Activated CD8-positive, alpha-beta memory T cell treated with anti-CD3 and anti-CD28 coated beads, Interleukin-2, amount 10 ng/mL, durations not matched to agents 7 days and 5 days (primary cell): ENCODE measurements at regions not wholly inside any gene's neighbourhood (a gene's known extent, or its start where the extent isn't known, plus 50 kb on each side); places are given as distances from the start of the nearest gene placed in this dataset.
"Not testable (repeated sequence)": the region's sequence is repeated elsewhere in the genome, so short reads cannot be mapped to it uniquely, and the experiment has no call there.

Experiments used
- ATAC-seq: fragments of 150-1000 bp; cut with Tn5 transposase; one replicate; pipeline ENCODE4 v1.10.0; 2021; ENCODE audit warnings: moderate library complexity
- CTCF ChIA-PET: fragments of 350-600 bp; sonication (Branson Sonifier 250); formaldehyde crosslinking; loops from one replicate; lab custom pipeline; 2021; ENCODE audit warnings: antibody characterized with exemption; lab: Charles Lee
- DNase-seq: peaks from one replicate; pipeline ENCODE4 v3.0.0-alpha.2; 2020
- H3K27ac Mint-ChIP-seq: one replicate; pipeline ENCODE4 v1.8.0; 2021; ENCODE audit warnings: mild to moderate bottlenecking, mixed read lengths
- H3K27me3 Mint-ChIP-seq: one replicate; pipeline ENCODE4 v1.8.0; 2021; ENCODE audit warnings: mixed read lengths
- H3K36me3 Mint-ChIP-seq: one replicate; pipeline ENCODE4 v1.8.0; 2021; ENCODE audit warnings: mild to moderate bottlenecking, mixed read lengths
- H3K4me1 Mint-ChIP-seq: one replicate; pipeline ENCODE4 v1.8.0; 2021; ENCODE audit warnings: mixed read lengths
- H3K4me3 Mint-ChIP-seq: one replicate; pipeline ENCODE4 v1.8.0; 2021; ENCODE audit warnings: mild to moderate bottlenecking, moderate library complexity, mixed read lengths
- H3K9me3 Mint-ChIP-seq: one replicate; pipeline ENCODE4 v1.8.0; 2022; ENCODE audit warnings: low read depth, mixed read lengths

GRCh38 chr22:10710923-10711322 lies 4817.1 kb upstream of the OR11H1 start:
- H3K36me3 Mint-ChIP-seq, H3K27me3 Mint-ChIP-seq, H3K4me1 Mint-ChIP-seq, H3K4me3 Mint-ChIP-seq, H3K27ac Mint-ChIP-seq, DNase-seq, ATAC-seq, CTCF ChIA-PET: not testable (repeated sequence)
- H3K9me3 Mint-ChIP-seq = peaks cover 27% of the 10 kb centered on the region

- H3K27ac Mint-ChIP-seq, CTCF ChIA-PET, H3K4me3 Mint-ChIP-seq, ATAC-seq, H3K4me1 Mint-ChIP-seq, H3K27me3 Mint-ChIP-seq, DNase-seq: not testable (repeated sequence)
- Mint-ChIP-seq H3K9me3 (peaks cover 61% of the 10 kb centered on the region), H3K36me3 (peaks cover 55% of the 10 kb centered on the region)
Measured at GRCh38 chr22:10722804-10723203, 4805.2 kb upstream of the OR11H1 start.

GRCh38 chr22:10723966-10724365 lies 4804.0 kb upstream of the OR11H1 start:
- ATAC-seq, DNase-seq, H3K27me3 Mint-ChIP-seq, CTCF ChIA-PET, H3K4me1 Mint-ChIP-seq, H3K27ac Mint-ChIP-seq, H3K4me3 Mint-ChIP-seq: not testable (repeated sequence)
- H3K36me3 Mint-ChIP-seq = peaks cover 61% of the 10 kb centered on the region
- H3K9me3 Mint-ChIP-seq = peaks cover 68% of the 10 kb centered on the region

- H3K27me3 Mint-ChIP-seq = no peaks in the 10 kb centered on the region
- H3K4me1 Mint-ChIP-seq = no peaks in the 10 kb centered on the region
- DNase-seq (no peak), ATAC-seq (no peak)
- CTCF ChIA-PET = no interaction called here
- H3K4me3 Mint-ChIP-seq = no peak overlapping the region
- no peak overlapping the region for H3K27ac Mint-ChIP-seq
- H3K9me3 Mint-ChIP-seq = peaks cover 65% of the 10 kb centered on the region
- H3K36me3 Mint-ChIP-seq = peaks cover 60% of the 10 kb centered on the region
Measured at GRCh38 chr22:10727393-10727792, 4800.6 kb upstream of the OR11H1 start.

- ATAC-seq, H3K4me3 Mint-ChIP-seq, H3K27ac Mint-ChIP-seq, H3K4me1 Mint-ChIP-seq, H3K27me3 Mint-ChIP-seq, CTCF ChIA-PET, DNase-seq: not testable (repeated sequence)
- peaks cover 57% of the 10 kb centered on the region for H3K9me3 Mint-ChIP-seq
- peaks cover 44% of the 10 kb centered on the region for H3K36me3 Mint-ChIP-seq
Measured at GRCh38 chr22:10729979-10730378, 4798.0 kb upstream of the OR11H1 start.

GRCh38 chr22:10730706-10731105 lies 4797.3 kb upstream of the OR11H1 start:
- H3K4me3 Mint-ChIP-seq, ATAC-seq, H3K4me1 Mint-ChIP-seq, H3K27ac Mint-ChIP-seq, DNase-seq, CTCF ChIA-PET, H3K27me3 Mint-ChIP-seq: not testable (repeated sequence)
- Mint-ChIP-seq H3K9me3 (peaks cover 56% of the 10 kb centered on the region), H3K36me3 (peaks cover 40% of the 10 kb centered on the region)

GRCh38 chr22:10731246-10731974 lies 4796.6 kb upstream of the OR11H1 start:
- H3K27ac Mint-ChIP-seq, DNase-seq, CTCF ChIA-PET, H3K4me1 Mint-ChIP-seq, ATAC-seq, H3K27me3 Mint-ChIP-seq, H3K4me3 Mint-ChIP-seq: not testable (repeated sequence)
- H3K9me3 Mint-ChIP-seq = peaks cover 56% of the 10 kb centered on the region
- peaks cover 40% of the 10 kb centered on the region for H3K36me3 Mint-ChIP-seq

GRCh38 chr22:10735075-10735474 lies 4792.9 kb upstream of the OR11H1 start:
- H3K4me3 Mint-ChIP-seq, DNase-seq, H3K36me3 Mint-ChIP-seq, H3K4me1 Mint-ChIP-seq, H3K27me3 Mint-ChIP-seq, H3K27ac Mint-ChIP-seq, CTCF ChIA-PET, ATAC-seq: not testable (repeated sequence)
- peaks cover 39% of the 10 kb centered on the region for H3K9me3 Mint-ChIP-seq

- ATAC-seq, H3K4me3 Mint-ChIP-seq, H3K27ac Mint-ChIP-seq, CTCF ChIA-PET, DNase-seq, H3K36me3 Mint-ChIP-seq, H3K4me1 Mint-ChIP-seq, H3K27me3 Mint-ChIP-seq: not testable (repeated sequence)
- peaks cover 38% of the 10 kb centered on the region for H3K9me3 Mint-ChIP-seq
Measured at GRCh38 chr22:10736879-10737278, 4791.1 kb upstream of the OR11H1 start.

GRCh38 chr22:10737931-10738330 lies 4790.1 kb upstream of the OR11H1 start:
- H3K4me3 Mint-ChIP-seq, H3K27me3 Mint-ChIP-seq, H3K4me1 Mint-ChIP-seq, H3K27ac Mint-ChIP-seq, CTCF ChIA-PET, ATAC-seq, H3K36me3 Mint-ChIP-seq, DNase-seq: not testable (repeated sequence)
- H3K9me3 Mint-ChIP-seq = peaks cover 39% of the 10 kb centered on the region

GRCh38 chr22:10741210-10741609 lies 4786.8 kb upstream of the OR11H1 start:
- H3K4me1 Mint-ChIP-seq = no peaks in the 10 kb centered on the region
- peaks cover 42% of the 10 kb centered on the region for H3K9me3 Mint-ChIP-seq
- H3K27ac Mint-ChIP-seq = no peak overlapping the region
- peaks cover 10% of the 10 kb centered on the region for H3K36me3 Mint-ChIP-seq
- no peak for DNase-seq
- ATAC-seq = no peak
- CTCF ChIA-PET = no interaction called here
- H3K27me3 Mint-ChIP-seq = no peaks in the 10 kb centered on the region
- H3K4me3 Mint-ChIP-seq = no peak overlapping the region

- H3K27me3 Mint-ChIP-seq, H3K4me3 Mint-ChIP-seq, H3K4me1 Mint-ChIP-seq, H3K27ac Mint-ChIP-seq, DNase-seq, CTCF ChIA-PET: not testable (repeated sequence)
- peak; percentile 36 for ATAC-seq
- Mint-ChIP-seq H3K9me3 (peaks cover 44% of the 10 kb centered on the region), H3K36me3 (peaks cover 10% of the 10 kb centered on the region)
Measured at GRCh38 chr22:10741776-10742630, 4786.0 kb upstream of the OR11H1 start.

- CTCF ChIA-PET, ATAC-seq, H3K4me1 Mint-ChIP-seq, H3K27ac Mint-ChIP-seq, H3K4me3 Mint-ChIP-seq, H3K36me3 Mint-ChIP-seq, H3K27me3 Mint-ChIP-seq, DNase-seq: not testable (repeated sequence)
- H3K9me3 Mint-ChIP-seq = peaks cover 26% of the 10 kb centered on the region
Measured at GRCh38 chr22:10746382-10746781, 4781.6 kb upstream of the OR11H1 start.

- ATAC-seq, DNase-seq, CTCF ChIA-PET: not testable (repeated sequence)
Measured at GRCh38 chr22:10747227-10747626, 4780.8 kb upstream of the OR11H1 start.

More at GRCh38 chr22:10747227-10747626, 4780.8 kb upstream of the OR11H1 start:
- H3K4me1 Mint-ChIP-seq, H3K4me3 Mint-ChIP-seq, H3K27me3 Mint-ChIP-seq, H3K27ac Mint-ChIP-seq, H3K36me3 Mint-ChIP-seq: not testable (repeated sequence)
- peaks cover 24% of the 10 kb centered on the region for H3K9me3 Mint-ChIP-seq
